ENCODE measurements at regions not wholly inside any gene's neighbourhood (a gene's known extent, or its start where the extent isn't known, plus 50 kb on each side); places are given as distances from the start of the nearest gene placed in this dataset.

GRCh38 chr10:117745301-117745700 is 202.8 kb downstream of the EMX2 start:
- ATAC-seq (ENCODE audit: low read depth) (no peak), DNase-seq (no peak)
- ChIA-PET CTCF (no interaction called here), POLR2A (no interaction called here)
- no peaks in the 10 kb centered on the region for H3K9me3 Mint-ChIP-seq
- H3K27me3 Mint-ChIP-seq, result peaks cover 3% of the 10 kb centered on the region
- no peak overlapping the region for H3K4me3 Mint-ChIP-seq
- intact Hi-C loops (cut with micrococcal nuclease), result no loop called here
- no peak for TF ChIP-seq CTCF (IDR thresholded peaks at IDR 0.05)
- H3K4me1 Mint-ChIP-seq, result no peaks in the 10 kb centered on the region
- no peaks in the 10 kb centered on the region for H3K36me3 Mint-ChIP-seq (ENCODE audit: low read depth)
- H3K27ac Mint-ChIP-seq, result no peak overlapping the region

- intact Hi-C loops (cut with micrococcal nuclease), result no loop called here
- no peak for ATAC-seq (ENCODE audit: low read depth)
- H3K9me3 Mint-ChIP-seq, result no peaks in the 10 kb centered on the region
- H3K27me3 Mint-ChIP-seq, result no peaks in the 10 kb centered on the region
- H3K4me3 Mint-ChIP-seq, result no peak overlapping the region
- no peak for TF ChIP-seq CTCF (IDR thresholded peaks at IDR 0.05)
- POLR2A ChIA-PET, result no interaction called here
- DNase-seq, result no peak
- no peaks in the 10 kb centered on the region for H3K4me1 Mint-ChIP-seq
- no peaks in the 10 kb centered on the region for H3K36me3 Mint-ChIP-seq (ENCODE audit: low read depth)
- no peak overlapping the region for H3K27ac Mint-ChIP-seq
- CTCF ChIA-PET, result no interaction called here
Observed at GRCh38 chr10:117746541-117747448, 204.2 kb downstream of the EMX2 start.

GRCh38 chr10:117747636-117748035 is 205.1 kb downstream of the EMX2 start:
- ChIA-PET CTCF (no interaction called here), POLR2A (no interaction called here)
- no peaks in the 10 kb centered on the region for H3K9me3 Mint-ChIP-seq
- H3K36me3 Mint-ChIP-seq (ENCODE audit: low read depth), result no peaks in the 10 kb centered on the region
- no peak for TF ChIP-seq CTCF (IDR thresholded peaks at IDR 0.05)
- intact Hi-C loops (cut with micrococcal nuclease), result no loop called here
- H3K4me1 Mint-ChIP-seq, result no peaks in the 10 kb centered on the region
- no peaks in the 10 kb centered on the region for H3K27me3 Mint-ChIP-seq
- H3K4me3 Mint-ChIP-seq, result no peak overlapping the region
- no peak for DNase-seq
- no peak for ATAC-seq (ENCODE audit: low read depth)
- no peak overlapping the region for H3K27ac Mint-ChIP-seq

DNA sequence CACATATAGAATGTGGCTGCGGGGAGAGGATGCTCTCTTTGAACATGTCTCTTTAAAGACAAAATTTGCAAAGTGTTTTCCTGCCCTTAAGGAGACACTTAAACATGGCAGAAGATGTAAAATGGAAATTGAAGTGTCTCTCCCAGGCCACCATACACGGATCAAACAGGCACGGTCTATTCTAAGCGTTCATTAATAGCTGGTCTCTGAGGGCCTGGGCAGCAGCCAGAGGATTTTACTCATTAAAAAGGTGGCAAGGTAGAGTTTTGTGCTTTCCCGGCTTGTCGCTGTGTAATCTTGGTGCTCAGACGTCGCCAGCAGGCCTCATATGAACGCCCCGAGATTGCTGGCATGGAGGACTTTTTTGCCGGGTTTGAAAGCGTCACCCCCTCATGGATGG is 205.5 kb downstream of the EMX2 start:
- no peak for TF ChIP-seq CTCF (IDR thresholded peaks at IDR 0.05)
- DNase-seq, result no peak
- POLR2A ChIA-PET, result no interaction called here
- H3K27ac Mint-ChIP-seq, result no peak overlapping the region
- no peak for ATAC-seq (ENCODE audit: low read depth)
- no peaks in the 10 kb centered on the region for H3K4me1 Mint-ChIP-seq
- intact Hi-C loops (cut with micrococcal nuclease), result no loop called here
- CTCF ChIA-PET, result no interaction called here
- no peaks in the 10 kb centered on the region for H3K9me3 Mint-ChIP-seq
- H3K36me3 Mint-ChIP-seq (ENCODE audit: low read depth), result no peaks in the 10 kb centered on the region
- no peaks in the 10 kb centered on the region for H3K27me3 Mint-ChIP-seq
- no peak overlapping the region for H3K4me3 Mint-ChIP-seq

DNA sequence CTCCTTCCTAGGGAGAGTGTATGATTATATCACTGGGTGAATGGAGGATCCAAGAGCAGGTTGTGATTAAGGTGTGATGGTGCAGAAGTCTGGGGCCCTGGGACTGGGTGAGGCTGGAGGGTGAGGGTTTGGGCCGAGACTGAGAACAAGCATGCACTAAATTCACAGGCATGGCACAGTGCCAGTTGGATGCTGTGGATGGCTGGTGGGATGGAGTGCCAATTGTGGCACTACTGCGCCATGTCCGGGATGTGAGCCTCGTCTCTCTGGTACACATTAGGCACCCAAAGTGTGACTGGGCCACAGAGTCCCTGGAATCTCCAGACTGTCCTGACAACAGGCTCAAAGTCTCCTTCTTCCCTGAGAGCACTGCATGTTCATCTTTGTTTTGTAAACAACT is 208.1 kb downstream of the EMX2 start:
- ATAC-seq (ENCODE audit: low read depth) (no peak), DNase-seq (no peak)
- TF ChIP-seq CTCF (IDR thresholded peaks at IDR 0.05), result no peak
- no peak overlapping the region for H3K4me3 Mint-ChIP-seq
- no peaks in the 10 kb centered on the region for H3K4me1 Mint-ChIP-seq
- H3K36me3 Mint-ChIP-seq (ENCODE audit: low read depth), result no peaks in the 10 kb centered on the region
- ChIA-PET CTCF (no interaction called here), POLR2A (no interaction called here)
- no peak overlapping the region for H3K27ac Mint-ChIP-seq
- intact Hi-C loops (cut with micrococcal nuclease), result no loop called here
- H3K27me3 Mint-ChIP-seq, result no peaks in the 10 kb centered on the region
- no peaks in the 10 kb centered on the region for H3K9me3 Mint-ChIP-seq

Measured in activated B cell treated with CpG ODN at 0.5 μM for 24 hours (primary cell).